ENCODE measurements at regions not wholly inside any gene's neighbourhood (a gene's known extent, or its start where the extent isn't known, plus 50 kb on each side); places are given as distances from the start of the nearest gene placed in this dataset.

GRCh38 chr1:22283596-22283995 lies 140.7 kb upstream of the WNT4 start:
- intact Hi-C loops (cut with micrococcal nuclease): no loop called here
- DNase-seq: no peak
- Histone ChIP-seq H3K27me3 (ENCODE audit: control insufficient read depth in 2 of 2, insufficient read depth in 2 of 2, low read length in 2 of 2) (no peaks in the 10 kb centered on the region), H3K4me1 (ENCODE audit: control insufficient read depth in 1 of 2, insufficient read depth in 2 of 2, low read length in 2 of 2) (no peaks in the 10 kb centered on the region), H3K79me2 (ENCODE audit: insufficient read depth, low read length) (no peaks in the 10 kb centered on the region), H2AFZ (ENCODE audit: insufficient read depth, low read depth, low read length, poor library complexity, severe bottlenecking) (no peak overlapping the region), H3K27ac (ENCODE audit: low read depth in 1 of 2, low read length in 2 of 2) (no peak overlapping the region), H3K4me3 (replicated peaks in 1 of 3; ENCODE audit: low read depth in 2 of 3, low read length in 3 of 3) (no peak overlapping the region), H3K9me3 (replicated peaks in 1 of 2; ENCODE audit: control insufficient read depth in 1 of 2, insufficient read depth in 1 of 2, low read length in 2 of 2) (peaks cover 5 to 9% of the 10 kb centered on the region in 2 donors), H3K36me3 (replicated peaks in 1 of 2; ENCODE audit: control insufficient read depth in 1 of 2, insufficient read depth in 2 of 2, low read length in 2 of 2) (no peaks in the 10 kb centered on the region), H3K4me2 (replicated peaks; ENCODE audit: extremely low read depth, low read length, poor library complexity, severe bottlenecking) (no peak overlapping the region), H4K20me1 (ENCODE audit: insufficient read depth, low read length) (no peaks in the 10 kb centered on the region), H3K9ac (ENCODE audit: insufficient read depth, low read length, poor library complexity, severe bottlenecking) (no peak overlapping the region)
- no peaks in the 10 kb centered on the region for H3K4me1 Mint-ChIP-seq
- no peak overlapping the region for H3K27ac Mint-ChIP-seq
- H3K9me3 Mint-ChIP-seq: peaks cover 2 to 18% (median 9%) of the 10 kb centered on the region in 7 donors
- H3K4me3 Mint-ChIP-seq: no peak overlapping the region
- no peaks in the 10 kb centered on the region for H3K36me3 Mint-ChIP-seq
- no peak for TF ChIP-seq CTCF (IDR thresholded peaks at IDR 0.05)
- H3K27me3 Mint-ChIP-seq (ENCODE audit: low read depth in 3 of 3): peaks cover 2 to 8% (median 4%) of the 10 kb centered on the region in 3 donors

GRCh38 chr1:22284236-22284635 lies 141.3 kb upstream of the WNT4 start:
- H3K4me1 ChIP-seq (ENCODE audit: control insufficient read depth in 1 of 2, insufficient read depth in 2 of 2, low read length in 2 of 2): no peaks in the 10 kb centered on the region
- H3K79me2 ChIP-seq (ENCODE audit: insufficient read depth, low read length): no peaks in the 10 kb centered on the region
- H3K4me2 ChIP-seq (replicated peaks; ENCODE audit: extremely low read depth, low read length, poor library complexity, severe bottlenecking): no peak overlapping the region
- no peak overlapping the region for H3K27ac ChIP-seq (ENCODE audit: low read depth in 1 of 2, low read length in 2 of 2)
- peaks cover 2 to 16% (median 9%) of the 10 kb centered on the region in 7 donors for H3K9me3 Mint-ChIP-seq
- no peak overlapping the region for H3K4me3 ChIP-seq (replicated peaks in 1 of 3; ENCODE audit: low read depth in 2 of 3, low read length in 3 of 3)
- no peak overlapping the region for H3K27ac Mint-ChIP-seq
- H2AFZ ChIP-seq (ENCODE audit: insufficient read depth, low read depth, low read length, poor library complexity, severe bottlenecking): no peak overlapping the region
- H3K4me1 Mint-ChIP-seq: no peaks in the 10 kb centered on the region
- H3K27me3 Mint-ChIP-seq (ENCODE audit: low read depth in 3 of 3): peaks cover 2 to 6% (median 4%) of the 10 kb centered on the region in 3 donors
- intact Hi-C loops (cut with micrococcal nuclease): no loop called here
- no peaks in the 10 kb centered on the region for H3K36me3 ChIP-seq (replicated peaks in 1 of 2; ENCODE audit: control insufficient read depth in 1 of 2, insufficient read depth in 2 of 2, low read length in 2 of 2)
- DNase-seq: no peak
- TF ChIP-seq CTCF (IDR thresholded peaks at IDR 0.05): no peak
- no CpG with 5 or more reads among the region's 1 CpG for WGBS (ENCODE audit: insufficient coverage)
- H3K36me3 Mint-ChIP-seq: no peaks in the 10 kb centered on the region
- H3K9ac ChIP-seq (ENCODE audit: insufficient read depth, low read length, poor library complexity, severe bottlenecking): no peak overlapping the region
- H3K4me3 Mint-ChIP-seq: no peak overlapping the region
- H3K27me3 ChIP-seq (ENCODE audit: control insufficient read depth in 2 of 2, insufficient read depth in 2 of 2, low read length in 2 of 2): no peaks in the 10 kb centered on the region
- peaks cover 4 to 9% of the 10 kb centered on the region in 2 donors for H3K9me3 ChIP-seq (replicated peaks in 1 of 2; ENCODE audit: control insufficient read depth in 1 of 2, insufficient read depth in 1 of 2, low read length in 2 of 2)
- no peaks in the 10 kb centered on the region for H4K20me1 ChIP-seq (ENCODE audit: insufficient read depth, low read length)

Data from CD14-positive monocyte (primary cell).